ENCODE measurements at regions not wholly inside any gene's neighbourhood (a gene's known extent, or its start where the extent isn't known, plus 50 kb on each side); places are given as distances from the start of the nearest gene placed in this dataset.

DNA sequence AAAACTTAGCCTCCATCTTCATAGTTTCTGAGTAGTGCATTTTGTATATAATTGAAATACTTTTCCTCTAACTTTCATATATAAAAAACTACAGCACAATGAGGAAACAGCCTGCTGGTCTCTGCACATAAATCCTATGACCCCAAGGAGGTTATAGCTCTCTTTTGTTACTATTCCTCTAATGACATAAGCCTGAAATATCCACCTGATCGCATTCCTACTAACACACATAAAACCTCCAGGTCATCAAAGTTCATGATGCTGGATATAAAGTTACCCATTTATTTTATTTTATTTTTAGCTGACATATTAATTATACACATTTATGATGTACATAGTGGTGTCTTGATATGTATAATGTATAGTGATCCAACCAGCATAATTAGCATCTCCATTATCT lies 1042.0 kb upstream of the B3GALT2 start:
- no peak for DNase-seq (ENCODE audit: extremely low read depth, low read depth)
- TF ChIP-seq CTCF (IDR thresholded peaks at IDR 0.05; ENCODE audit: low read depth, low read length), result no peak

DNA sequence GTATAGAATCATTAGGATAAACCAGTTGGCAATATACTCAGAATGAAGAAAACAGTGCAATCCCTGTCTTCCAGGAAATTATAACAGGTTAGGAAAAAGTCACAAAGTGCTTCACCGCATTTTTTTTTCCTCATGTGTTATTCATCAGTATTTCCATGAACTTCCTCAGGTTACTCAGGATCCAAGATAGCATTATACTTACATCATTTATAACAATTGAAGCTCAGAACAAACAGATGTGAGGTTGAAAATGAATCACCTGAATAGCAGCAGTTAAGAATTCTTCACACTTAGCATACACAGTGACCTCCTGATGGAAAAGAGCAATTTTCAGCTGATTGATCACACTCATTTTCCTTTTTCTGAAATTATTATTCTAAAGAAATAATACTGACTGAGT lies 1040.7 kb upstream of the B3GALT2 start:
- no peak for DNase-seq (ENCODE audit: extremely low read depth, low read depth)
- TF ChIP-seq CTCF (IDR thresholded peaks at IDR 0.05; ENCODE audit: low read depth, low read length), result no peak

DNA sequence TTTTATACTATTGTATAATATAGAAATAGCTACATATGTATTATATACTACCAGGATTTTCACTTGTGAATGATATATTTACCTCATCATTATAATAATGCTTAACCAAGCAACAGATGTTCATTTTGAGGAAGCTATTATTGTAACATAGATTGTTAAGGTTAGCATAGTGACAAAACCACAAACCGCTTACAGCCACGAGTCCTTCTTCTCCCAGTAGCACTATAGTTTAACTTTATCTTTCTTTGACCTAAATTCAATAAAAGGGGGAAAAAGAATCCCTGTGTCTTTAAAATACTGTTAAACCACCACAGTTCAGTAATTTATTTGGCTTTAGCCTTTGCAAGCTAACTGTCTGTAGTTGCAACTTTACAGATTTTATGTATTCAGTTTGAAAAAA lies 1039.4 kb upstream of the B3GALT2 start:
- DNase-seq (ENCODE audit: extremely low read depth, low read depth), result no peak
- TF ChIP-seq CTCF (IDR thresholded peaks at IDR 0.05; ENCODE audit: low read depth, low read length), result no peak

GRCh38 chr1:194223596-194223995 lies 1037.2 kb upstream of the B3GALT2 start:
- TF ChIP-seq CTCF (IDR thresholded peaks at IDR 0.05; ENCODE audit: low read depth, low read length), result no peak
- no peak for DNase-seq (ENCODE audit: extremely low read depth, low read depth)

- no peak for TF ChIP-seq CTCF (IDR thresholded peaks at IDR 0.05; ENCODE audit: low read depth, low read length)
- no peak for DNase-seq (ENCODE audit: extremely low read depth, low read depth)
Observed at GRCh38 chr1:194215448-194215847, 1029.0 kb upstream of the B3GALT2 start.

- no peak for TF ChIP-seq CTCF (IDR thresholded peaks at IDR 0.05; ENCODE audit: low read depth, low read length)
- DNase-seq (ENCODE audit: extremely low read depth, low read depth), result no peak
Observed at GRCh38 chr1:194214735-194215134, 1028.3 kb upstream of the B3GALT2 start.

- TF ChIP-seq CTCF (IDR thresholded peaks at IDR 0.05; ENCODE audit: low read depth, low read length), result no peak
- DNase-seq (ENCODE audit: extremely low read depth, low read depth), result no peak
Observed at GRCh38 chr1:194209920-194210319, 1023.5 kb upstream of the B3GALT2 start.
